PC-3 (cell line): ENCODE measurements at regions not wholly inside any gene's neighbourhood (a gene's known extent, or its start where the extent isn't known, plus 50 kb on each side); places are given as distances from the start of the nearest gene placed in this dataset.

ENCODE experiments used
- ATAC-seq: fragments of 200-7000 bp; cut with Tn5 transposase; 2 replicates; pipeline ENCODE4 v1.9.1; 2020; ENCODE audit warnings: mild to moderate bottlenecking, moderate library complexity
- BruUV-seq: library from RNA; stranded (reverse); fragments of 400-500 nt; replicated peaks from 2 replicates; lab custom pipeline; 2021; lab: Mats Ljungman, UMichigan
- CTCF ChIA-PET: fragments of 300-600 bp; sonication (Branson Sonifier 250); formaldehyde crosslinking; loops from one replicate; lab custom pipeline; 2022; ENCODE audit warnings: antibody characterized with exemption; lab: Charles Lee
- POLR2A ChIA-PET: fragments of 300-600 bp; sonication (Branson Sonifier 250); formaldehyde crosslinking; loops from one replicate; lab custom pipeline; 2022; ENCODE audit warnings: antibody characterized with exemption; ENCODE audit not compliant: unreplicated experiment; lab: Charles Lee
- DNase-seq: peaks from one replicate; pipeline ENCODE4 v3.0.0-alpha.2; 2015
- H2AFZ ChIP-seq: fragments of 300-600 bp; sonication (generic); 2 replicates; pipeline ENCODE4 v1.6.0; 2016; ENCODE audit warnings: antibody characterized with exemption, low read length
- H3F3A ChIP-seq: fragments of 300-600 bp; sonication (generic); one replicate; pipeline ENCODE4 v1.6.0; 2017; ENCODE audit warnings: antibody characterized with exemption, low read length, control low read depth, mild to moderate bottlenecking; ENCODE audit not compliant: unreplicated experiment
- H3K27ac ChIP-seq: fragments of 300-600 bp; sonication (generic); 2 replicates; pipeline ENCODE4 v1.5.1; 2016; ENCODE audit warnings: mild to moderate bottlenecking, low read length
- H3K27me3 ChIP-seq: fragments of 300-600 bp; sonication (generic); 2 replicates; pipeline ENCODE4 v1.6.1; 2016; ENCODE audit warnings: low read length, mixed read lengths
- H3K36me3 ChIP-seq: fragments of 300-600 bp; sonication (generic); 2 replicates; pipeline ENCODE4 v1.6.1; 2016; ENCODE audit warnings: low read depth, mixed run types, low read length, mixed read lengths
- H3K4me1 ChIP-seq: fragments of 300-600 bp; sonication (generic); 2 replicates; pipeline ENCODE4 v1.5.1; 2016; ENCODE audit warnings: low read length; ENCODE audit not compliant: insufficient read depth
- H3K4me2 ChIP-seq: fragments of 300-600 bp; sonication (generic); 2 replicates; pipeline ENCODE4 v1.6.0; 2016; ENCODE audit warnings: low read length
- H3K4me3 ChIP-seq: fragments of 300-600 bp; sonication (generic); 2 replicates; pipeline ENCODE4 v1.5.1; 2016; ENCODE audit warnings: mild to moderate bottlenecking, low read length, mixed read lengths
- H3K79me2 ChIP-seq: fragments of 300-600 bp; sonication (generic); 2 replicates; pipeline ENCODE4 v1.6.1; 2017; ENCODE audit warnings: low read length, mixed read lengths
- H3K9ac ChIP-seq: fragments of 300-600 bp; sonication (generic); 2 replicates; pipeline ENCODE4 v1.6.0; 2016; ENCODE audit warnings: mild to moderate bottlenecking, low read length
- H3K9me2 ChIP-seq: fragments of 300-600 bp; sonication (generic); replicated peaks from 2 replicates; pipeline ENCODE4 v1.6.1; 2016; ENCODE audit warnings: mixed run types, low read length, mixed read lengths
- H3K9me3 ChIP-seq: fragments of 300-600 bp; sonication (generic); 2 replicates; pipeline ENCODE4 v1.6.1; 2016; ENCODE audit warnings: low read length, mixed read lengths
- H4K20me1 ChIP-seq: fragments of 300-600 bp; sonication (generic); 2 replicates; pipeline ENCODE4 v1.6.1; 2016; ENCODE audit warnings: low read length, mixed read lengths
- EZH2 ChIP-seq: fragments of 300-600 bp; sonication (generic); IDR thresholded peaks from one replicate; pipeline ENCODE4 v1.6.1; 2017; ENCODE audit warnings: antibody characterized with exemption, mild to moderate bottlenecking, low read length; ENCODE audit not compliant: unreplicated experiment
- EZH2phosphoT487 ChIP-seq: fragments of 300-600 bp; sonication (generic); IDR thresholded peaks from 2 replicates; pipeline ENCODE4 v1.6.1; 2018; ENCODE audit warnings: mild to moderate bottlenecking, antibody characterized with exemption, low read length, borderline replicate concordance
- intact Hi-C: fragments of 100-400 bp; cut with micrococcal nuclease; formaldehyde crosslinking; loops from 2 replicates; pipeline ENCODE4 v1.9.0; 2023
- TF ChIP-seq, protein P1 (sequence below): fragments of 300-600 bp; sonication (generic); conservative IDR thresholded peaks from 2 replicates; pipeline ENCODE4 v1.5.1; 2017; ENCODE audit warnings: antibody characterized with exemption, low read depth, mild to moderate bottlenecking, low read length

DNA sequence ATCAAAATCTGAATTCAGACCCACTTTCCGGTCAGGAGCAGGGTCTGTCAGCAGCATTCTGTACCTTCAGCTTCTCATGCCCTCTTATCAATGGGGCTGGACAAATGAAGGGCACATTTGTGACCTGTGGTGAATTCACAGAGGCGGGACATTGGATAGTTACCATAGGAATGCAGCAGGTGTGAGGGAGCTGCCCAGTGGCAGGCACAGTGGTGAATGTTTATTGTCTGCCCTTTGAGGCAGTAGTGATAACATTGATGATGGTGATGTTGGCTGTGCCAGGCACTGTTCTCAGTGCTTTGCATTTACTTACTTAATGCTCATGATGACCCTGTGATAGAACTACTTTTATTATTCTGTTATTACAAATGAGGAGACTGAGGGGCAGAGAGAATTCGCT is 101.2 kb upstream of the KIT start:
- DNase-seq (no peak), ATAC-seq (no peak)
- POLR2A ChIA-PET: no interaction called here
- H3K9ac ChIP-seq: no peak overlapping the region
- no peaks in the 10 kb centered on the region for H3K9me3 ChIP-seq
- H3K4me3 ChIP-seq: no peak overlapping the region
- BruUV-seq: no TSS peak
- peaks cover 27% of the 10 kb centered on the region for H3K27me3 ChIP-seq
- no peak overlapping the region for H2AFZ ChIP-seq
- no peaks in the 10 kb centered on the region for H3F3A ChIP-seq
- H3K9me2 ChIP-seq: no peaks in the 10 kb centered on the region
- H3K4me2 ChIP-seq: no peak overlapping the region
- TF ChIP-seq, protein P1, sequence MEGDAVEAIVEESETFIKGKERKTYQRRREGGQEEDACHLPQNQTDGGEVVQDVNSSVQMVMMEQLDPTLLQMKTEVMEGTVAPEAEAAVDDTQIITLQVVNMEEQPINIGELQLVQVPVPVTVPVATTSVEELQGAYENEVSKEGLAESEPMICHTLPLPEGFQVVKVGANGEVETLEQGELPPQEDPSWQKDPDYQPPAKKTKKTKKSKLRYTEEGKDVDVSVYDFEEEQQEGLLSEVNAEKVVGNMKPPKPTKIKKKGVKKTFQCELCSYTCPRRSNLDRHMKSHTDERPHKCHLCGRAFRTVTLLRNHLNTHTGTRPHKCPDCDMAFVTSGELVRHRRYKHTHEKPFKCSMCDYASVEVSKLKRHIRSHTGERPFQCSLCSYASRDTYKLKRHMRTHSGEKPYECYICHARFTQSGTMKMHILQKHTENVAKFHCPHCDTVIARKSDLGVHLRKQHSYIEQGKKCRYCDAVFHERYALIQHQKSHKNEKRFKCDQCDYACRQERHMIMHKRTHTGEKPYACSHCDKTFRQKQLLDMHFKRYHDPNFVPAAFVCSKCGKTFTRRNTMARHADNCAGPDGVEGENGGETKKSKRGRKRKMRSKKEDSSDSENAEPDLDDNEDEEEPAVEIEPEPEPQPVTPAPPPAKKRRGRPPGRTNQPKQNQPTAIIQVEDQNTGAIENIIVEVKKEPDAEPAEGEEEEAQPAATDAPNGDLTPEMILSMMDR: no peak
- TF ChIP-seq EZH2 (no peak), EZH2phosphoT487 (no peak)
- no peaks in the 10 kb centered on the region for H4K20me1 ChIP-seq
- no peak overlapping the region for H3K27ac ChIP-seq
- no peaks in the 10 kb centered on the region for H3K79me2 ChIP-seq
- intact Hi-C loops: no loop called here
- H3K36me3 ChIP-seq: no peaks in the 10 kb centered on the region
- CTCF ChIA-PET: no interaction called here
- no peaks in the 10 kb centered on the region for H3K4me1 ChIP-seq

GRCh38 chr4:54558889-54559677 is 98.7 kb upstream of the KIT start:
- Histone ChIP-seq H3K9me2 (no peaks in the 10 kb centered on the region), H4K20me1 (no peaks in the 10 kb centered on the region), H3K27ac (no peak overlapping the region), H3F3A (no peaks in the 10 kb centered on the region), H3K4me1 (no peaks in the 10 kb centered on the region), H2AFZ (no peak overlapping the region), H3K4me3 (no peak overlapping the region), H3K36me3 (no peaks in the 10 kb centered on the region), H3K4me2 (no peak overlapping the region), H3K9me3 (no peaks in the 10 kb centered on the region), H3K9ac (no peak overlapping the region), H3K27me3 (peaks cover 13% of the 10 kb centered on the region), H3K79me2 (no peaks in the 10 kb centered on the region)
- TF ChIP-seq EZH2: no peak
- intact Hi-C loops: no loop called here
- CTCF ChIA-PET: no interaction called here
- no TSS peak for BruUV-seq
- POLR2A ChIA-PET: no interaction called here
- ATAC-seq: no peak
- peak; percentile 30 for DNase-seq

GRCh38 chr4:54560513-54560912 is 97.2 kb upstream of the KIT start:
- BruUV-seq: no TSS peak
- H3K4me3 ChIP-seq: no peak overlapping the region
- no peaks in the 10 kb centered on the region for H3K9me2 ChIP-seq
- no peaks in the 10 kb centered on the region for H3K4me1 ChIP-seq
- no peaks in the 10 kb centered on the region for H4K20me1 ChIP-seq
- H3K27me3 ChIP-seq: peaks cover 13% of the 10 kb centered on the region
- ChIA-PET CTCF (no interaction called here), POLR2A (no interaction called here)
- H3K4me2 ChIP-seq: no peak overlapping the region
- H3K79me2 ChIP-seq: no peaks in the 10 kb centered on the region
- H3K36me3 ChIP-seq: no peaks in the 10 kb centered on the region
- no peak overlapping the region for H3K27ac ChIP-seq
- H2AFZ ChIP-seq: no peak overlapping the region
- H3K9ac ChIP-seq: no peak overlapping the region
- intact Hi-C loops: no loop called here
- TF ChIP-seq EZH2phosphoT487: no peak
- no peak for TF ChIP-seq EZH2
- TF ChIP-seq, protein P1: no peak
- no peaks in the 10 kb centered on the region for H3F3A ChIP-seq
- H3K9me3 ChIP-seq: no peaks in the 10 kb centered on the region
- DNase-seq: no peak
- no peak for ATAC-seq
